ENCODE measurements at regions not wholly inside any gene's neighbourhood (a gene's known extent, or its start where the extent isn't known, plus 50 kb on each side); places are given as distances from the start of the nearest gene placed in this dataset.

DNA sequence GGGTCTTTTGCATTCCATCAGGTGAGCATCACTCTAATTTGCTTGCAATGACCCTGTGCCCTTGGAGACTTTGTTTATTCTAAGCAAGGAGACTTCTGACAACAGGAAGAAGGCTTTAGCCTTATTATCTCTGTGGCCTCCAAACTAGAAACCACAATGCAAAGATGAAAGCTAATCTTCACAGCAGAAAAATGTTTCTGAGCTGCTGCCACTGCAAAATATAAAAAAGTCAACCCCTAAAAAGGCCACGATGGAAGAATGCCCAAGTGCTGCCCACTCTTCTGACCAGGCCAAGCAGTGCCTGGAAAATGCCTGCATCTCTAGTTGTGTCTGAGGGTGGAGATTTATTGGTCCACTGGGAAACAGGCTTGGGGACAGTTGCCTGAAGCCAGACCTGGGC, 299.9 kb downstream of the C7orf25 start:
- no peak overlapping the region for H3K4me2 ChIP-seq
- no peaks in the 10 kb centered on the region for H3K27me3 ChIP-seq (ENCODE audit: insufficient read depth)
- H3F3A ChIP-seq (replicated peaks; ENCODE audit: insufficient read depth), result no peaks in the 10 kb centered on the region
- no peaks in the 10 kb centered on the region for H4K20me1 ChIP-seq (ENCODE audit: insufficient read depth)
- no peaks in the 10 kb centered on the region for H3K9me3 ChIP-seq
- H2AFZ ChIP-seq (ENCODE audit: low read depth), result no peak overlapping the region
- H3K9me2 ChIP-seq, result no peaks in the 10 kb centered on the region
- 6% methylated on average over 1 of the region's 1 CpG for WGBS (ENCODE audit: low lambda C conversion rate)
- H3K4me1 ChIP-seq (ENCODE audit: control insufficient read depth in 1 of 2, insufficient read depth in 2 of 2, low read depth in 1 of 2, low read length in 1 of 2), result no peaks in the 10 kb centered on the region
- no peaks in the 10 kb centered on the region for H3K79me2 ChIP-seq (ENCODE audit: insufficient read depth)
- POLR2A ChIA-PET, result no interaction called here
- no peak overlapping the region for H3K9ac ChIP-seq
- DNase-seq, result no peak
- no peak overlapping the region for H3K4me3 ChIP-seq (ENCODE audit: low read depth in 2 of 2, low read length in 1 of 2)
- no peak overlapping the region for H3K27ac ChIP-seq (ENCODE audit: low read depth in 2 of 2, low read length in 1 of 2)
- TF ChIP-seq, protein P1, sequence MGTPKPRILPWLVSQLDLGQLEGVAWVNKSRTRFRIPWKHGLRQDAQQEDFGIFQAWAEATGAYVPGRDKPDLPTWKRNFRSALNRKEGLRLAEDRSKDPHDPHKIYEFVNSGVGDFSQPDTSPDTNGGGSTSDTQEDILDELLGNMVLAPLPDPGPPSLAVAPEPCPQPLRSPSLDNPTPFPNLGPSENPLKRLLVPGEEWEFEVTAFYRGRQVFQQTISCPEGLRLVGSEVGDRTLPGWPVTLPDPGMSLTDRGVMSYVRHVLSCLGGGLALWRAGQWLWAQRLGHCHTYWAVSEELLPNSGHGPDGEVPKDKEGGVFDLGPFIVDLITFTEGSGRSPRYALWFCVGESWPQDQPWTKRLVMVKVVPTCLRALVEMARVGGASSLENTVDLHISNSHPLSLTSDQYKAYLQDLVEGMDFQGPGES (IDR thresholded peaks at IDR 0.05; ENCODE audit: low read depth, low read length), result no peak
- TF ChIP-seq TEAD4 (IDR thresholded peaks at IDR 0.05; ENCODE audit: borderline replicate concordance, insufficient read depth), result no peak
- TF ChIP-seq NRF1 (IDR thresholded peaks at IDR 0.05; ENCODE audit: low read depth, low read length), result no peak
- no peak for TF ChIP-seq RFX5 (IDR thresholded peaks at IDR 0.05; ENCODE audit: low read length)
- no peak for TF ChIP-seq SMC3 (IDR thresholded peaks at IDR 0.05; ENCODE audit: low read depth, low read length)
- no peak for TF ChIP-seq ELF1 (IDR thresholded peaks at IDR 0.05)
- TF ChIP-seq NFIC (IDR thresholded peaks at IDR 0.05; ENCODE audit: borderline replicate concordance), result no peak
- no peak for TF ChIP-seq GATA2 (CRISPR knock-in tag; IDR thresholded peaks at IDR 0.05)
- TF ChIP-seq, protein P2, sequence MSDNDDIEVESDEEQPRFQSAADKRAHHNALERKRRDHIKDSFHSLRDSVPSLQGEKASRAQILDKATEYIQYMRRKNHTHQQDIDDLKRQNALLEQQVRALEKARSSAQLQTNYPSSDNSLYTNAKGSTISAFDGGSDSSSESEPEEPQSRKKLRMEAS (IDR thresholded peaks at IDR 0.05; ENCODE audit: low read depth), result no peak
- TF ChIP-seq RAD21 (IDR thresholded peaks at IDR 0.05; ENCODE audit: low read length), result no peak
- TF ChIP-seq GABPA (IDR thresholded peaks at IDR 0.05; ENCODE audit: low read depth), result no peak
- TF ChIP-seq, protein P3, sequence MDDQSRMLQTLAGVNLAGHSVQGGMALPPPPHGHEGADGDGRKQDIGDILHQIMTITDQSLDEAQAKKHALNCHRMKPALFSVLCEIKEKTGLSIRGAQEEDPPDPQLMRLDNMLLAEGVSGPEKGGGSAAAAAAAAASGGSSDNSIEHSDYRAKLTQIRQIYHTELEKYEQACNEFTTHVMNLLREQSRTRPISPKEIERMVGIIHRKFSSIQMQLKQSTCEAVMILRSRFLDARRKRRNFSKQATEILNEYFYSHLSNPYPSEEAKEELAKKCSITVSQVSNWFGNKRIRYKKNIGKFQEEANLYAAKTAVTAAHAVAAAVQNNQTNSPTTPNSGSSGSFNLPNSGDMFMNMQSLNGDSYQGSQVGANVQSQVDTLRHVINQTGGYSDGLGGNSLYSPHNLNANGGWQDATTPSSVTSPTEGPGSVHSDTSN (IDR thresholded peaks at IDR 0.05), result no peak
- TF ChIP-seq CHD2 (IDR thresholded peaks at IDR 0.05; ENCODE audit: low read length, partially characterized antibody), result no peak
- no peak for TF ChIP-seq YY1 (IDR thresholded peaks at IDR 0.05; ENCODE audit: low read depth)
- no peak for TF ChIP-seq RXRA (IDR thresholded peaks at IDR 0.05; ENCODE audit: borderline replicate concordance, low read depth)
- no peaks in the 10 kb centered on the region for H3K36me3 ChIP-seq (replicated peaks in 1 of 2; ENCODE audit: control insufficient read depth in 1 of 2, insufficient read depth in 2 of 2, low read length in 1 of 2)
- CTCF ChIA-PET, result no interaction called here

DNA sequence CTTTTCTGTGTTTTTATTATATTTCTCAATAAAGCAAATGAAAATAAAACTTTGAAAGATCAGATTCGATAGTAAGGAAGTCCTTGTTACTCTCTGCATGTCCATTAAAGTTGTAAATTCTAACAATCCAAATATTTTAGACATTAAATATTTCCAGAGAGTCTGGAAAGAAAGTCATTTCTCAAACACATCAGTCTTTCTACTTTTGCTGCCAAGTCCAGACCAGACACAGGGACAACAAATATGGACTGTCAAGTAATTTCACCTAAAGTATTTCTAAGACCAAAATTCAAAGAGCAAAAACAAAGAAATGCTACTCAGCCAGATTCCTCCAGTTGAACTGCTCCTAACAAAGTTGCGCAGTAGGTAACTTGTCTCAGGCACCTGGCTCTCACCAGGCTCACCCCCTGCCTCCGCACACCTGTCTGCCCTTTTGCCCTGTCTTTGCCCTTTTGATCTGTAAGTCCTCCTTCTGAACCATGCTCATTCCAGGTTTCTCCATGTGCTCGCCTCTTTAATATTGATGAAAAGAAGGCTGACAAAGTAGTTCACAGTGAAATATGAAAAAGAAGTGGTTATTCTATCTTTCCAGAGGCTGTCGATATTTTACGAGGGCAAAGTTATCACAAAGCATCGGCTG, 300.5 kb downstream of the C7orf25 start:
- Histone ChIP-seq H3K9me2 (no peaks in the 10 kb centered on the region), H2AFZ (ENCODE audit: low read depth) (no peak overlapping the region), H3K4me2 (no peak overlapping the region), H3K9me3 (no peaks in the 10 kb centered on the region), H3K4me3 (ENCODE audit: low read depth in 2 of 2, low read length in 1 of 2) (no peak overlapping the region), H3K27me3 (ENCODE audit: insufficient read depth) (no peaks in the 10 kb centered on the region), H3K4me1 (ENCODE audit: control insufficient read depth in 1 of 2, insufficient read depth in 2 of 2, low read depth in 1 of 2, low read length in 1 of 2) (no peaks in the 10 kb centered on the region), H3K36me3 (replicated peaks in 1 of 2; ENCODE audit: control insufficient read depth in 1 of 2, insufficient read depth in 2 of 2, low read length in 1 of 2) (no peaks in the 10 kb centered on the region), H3K27ac (ENCODE audit: low read depth in 2 of 2, low read length in 1 of 2) (no peak overlapping the region), H4K20me1 (ENCODE audit: insufficient read depth) (no peaks in the 10 kb centered on the region), H3F3A (replicated peaks; ENCODE audit: insufficient read depth) (no peaks in the 10 kb centered on the region), H3K9ac (no peak overlapping the region), H3K79me2 (ENCODE audit: insufficient read depth) (no peaks in the 10 kb centered on the region)
- POLR2A ChIA-PET, result no interaction called here
- WGBS (ENCODE audit: low lambda C conversion rate), result 2% methylated on average over 7 of the region's 7 CpGs
- no peak for TF ChIP-seq TAF1 (IDR thresholded peaks at IDR 0.05; ENCODE audit: borderline replicate concordance, low read depth, low read length)
- TF ChIP-seq FOXJ3 (CRISPR knock-in tag; IDR thresholded peaks at IDR 0.05), result no peak
- no peak for TF ChIP-seq FOSL2 (IDR thresholded peaks at IDR 0.05; ENCODE audit: borderline replicate concordance, low read depth)
- TF ChIP-seq, protein P1 (IDR thresholded peaks at IDR 0.05; ENCODE audit: low read depth, low read length), result no peak
- TF ChIP-seq JUND (IDR thresholded peaks at IDR 0.05), result no peak
- no peak for TF ChIP-seq RCOR1 (IDR thresholded peaks at IDR 0.05; ENCODE audit: low read length)
- TF ChIP-seq, protein P4, sequence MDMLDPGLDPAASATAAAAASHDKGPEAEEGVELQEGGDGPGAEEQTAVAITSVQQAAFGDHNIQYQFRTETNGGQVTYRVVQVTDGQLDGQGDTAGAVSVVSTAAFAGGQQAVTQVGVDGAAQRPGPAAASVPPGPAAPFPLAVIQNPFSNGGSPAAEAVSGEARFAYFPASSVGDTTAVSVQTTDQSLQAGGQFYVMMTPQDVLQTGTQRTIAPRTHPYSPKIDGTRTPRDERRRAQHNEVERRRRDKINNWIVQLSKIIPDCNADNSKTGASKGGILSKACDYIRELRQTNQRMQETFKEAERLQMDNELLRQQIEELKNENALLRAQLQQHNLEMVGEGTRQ (IDR thresholded peaks at IDR 0.05; ENCODE audit: borderline replicate concordance, low read depth, low read length), result no peak
- TF ChIP-seq MXI1 (IDR thresholded peaks at IDR 0.05; ENCODE audit: low read depth, low read length), result no peak
- CTCF ChIA-PET, result no interaction called here
- DNase-seq, result no peak

Measured in SK-N-SH (cell line).